Omental fat pad (tissue), 3 donors: ENCODE measurements at regions not wholly inside any gene's neighbourhood (a gene's known extent, or its start where the extent isn't known, plus 50 kb on each side); places are given as distances from the start of the nearest gene placed in this dataset.
"Not testable (repeated sequence)": the region's sequence is repeated elsewhere in the genome, so short reads cannot be mapped to it uniquely, and the experiment has no call there.

Source experiments
- ATAC-seq: fragments of 150-250 bp; one replicate; pipeline ENCODE4 v1.9.1; 2016; ENCODE audit warnings: mild to moderate bottlenecking, moderate library complexity; ENCODE audit not compliant: low FRiP score
- DNase-seq: peaks from one replicate; pipeline ENCODE4 v3.0.0-alpha.2; 2019; ENCODE audit warnings: low spot score
- TF ChIP-seq, protein P1 (sequence below), 3 donors: fragments of 450-650 bp; IDR thresholded peaks; one replicate each; pipeline ENCODE4 v1.5.1; 2016 to 2017; ENCODE audit warnings: antibody characterized with exemption in 3 of 3, mild to moderate bottlenecking in 3 of 3, moderate library complexity in 2 of 3

GRCh38 chr6:74482180-74482579, 723.7 kb downstream of the COL12A1 start:
- ATAC-seq (no peak), DNase-seq (no peak)
- TF ChIP-seq, protein P1, sequence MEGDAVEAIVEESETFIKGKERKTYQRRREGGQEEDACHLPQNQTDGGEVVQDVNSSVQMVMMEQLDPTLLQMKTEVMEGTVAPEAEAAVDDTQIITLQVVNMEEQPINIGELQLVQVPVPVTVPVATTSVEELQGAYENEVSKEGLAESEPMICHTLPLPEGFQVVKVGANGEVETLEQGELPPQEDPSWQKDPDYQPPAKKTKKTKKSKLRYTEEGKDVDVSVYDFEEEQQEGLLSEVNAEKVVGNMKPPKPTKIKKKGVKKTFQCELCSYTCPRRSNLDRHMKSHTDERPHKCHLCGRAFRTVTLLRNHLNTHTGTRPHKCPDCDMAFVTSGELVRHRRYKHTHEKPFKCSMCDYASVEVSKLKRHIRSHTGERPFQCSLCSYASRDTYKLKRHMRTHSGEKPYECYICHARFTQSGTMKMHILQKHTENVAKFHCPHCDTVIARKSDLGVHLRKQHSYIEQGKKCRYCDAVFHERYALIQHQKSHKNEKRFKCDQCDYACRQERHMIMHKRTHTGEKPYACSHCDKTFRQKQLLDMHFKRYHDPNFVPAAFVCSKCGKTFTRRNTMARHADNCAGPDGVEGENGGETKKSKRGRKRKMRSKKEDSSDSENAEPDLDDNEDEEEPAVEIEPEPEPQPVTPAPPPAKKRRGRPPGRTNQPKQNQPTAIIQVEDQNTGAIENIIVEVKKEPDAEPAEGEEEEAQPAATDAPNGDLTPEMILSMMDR (IDR thresholded peaks at IDR 0.05), result no peak

DNA sequence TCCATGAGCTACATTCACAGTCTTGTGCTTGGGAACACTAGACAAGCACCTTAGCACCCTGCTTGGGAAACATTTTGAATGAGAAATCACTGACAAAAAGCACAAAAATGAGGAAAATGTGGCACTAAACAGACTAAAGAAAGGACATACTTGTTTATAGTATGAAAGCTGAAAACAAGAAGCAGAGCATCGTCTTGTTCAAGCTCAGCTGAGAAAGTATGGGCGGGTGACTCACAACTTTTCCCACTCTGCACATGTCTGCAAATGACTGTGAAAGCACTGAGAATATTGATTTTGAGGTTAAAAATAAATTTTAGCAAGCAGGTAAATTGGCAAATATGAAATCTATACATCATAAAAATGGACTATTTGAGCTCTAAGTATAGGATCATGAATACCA, 725.3 kb downstream of the COL12A1 start:
- DNase-seq (no peak), ATAC-seq (no peak)
- TF ChIP-seq, protein P1 (IDR thresholded peaks at IDR 0.05), result no peak

DNA sequence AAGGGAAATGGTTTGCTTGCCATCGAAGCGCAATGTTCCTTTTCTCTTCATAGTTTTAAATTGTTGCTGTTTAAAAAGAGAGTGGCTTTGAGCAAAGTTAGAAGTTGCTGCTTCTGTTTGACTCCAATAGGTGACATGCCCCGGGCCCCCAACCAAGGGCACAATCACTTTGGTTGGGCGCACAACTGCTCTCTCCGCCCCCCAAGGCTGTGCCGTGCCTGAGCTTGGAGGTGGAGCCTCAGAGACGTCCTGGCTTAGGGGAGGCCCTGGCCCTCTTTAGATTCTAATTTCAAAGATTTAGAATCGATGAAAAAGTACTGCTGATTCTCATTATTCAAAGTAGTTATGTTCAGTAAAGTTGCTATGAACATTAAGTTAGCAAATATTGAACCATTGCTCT, 725.9 kb downstream of the COL12A1 start:
- DNase-seq, result no peak
- TF ChIP-seq, protein P1 (IDR thresholded peaks at IDR 0.05), result no peak
- no peak for ATAC-seq

DNA sequence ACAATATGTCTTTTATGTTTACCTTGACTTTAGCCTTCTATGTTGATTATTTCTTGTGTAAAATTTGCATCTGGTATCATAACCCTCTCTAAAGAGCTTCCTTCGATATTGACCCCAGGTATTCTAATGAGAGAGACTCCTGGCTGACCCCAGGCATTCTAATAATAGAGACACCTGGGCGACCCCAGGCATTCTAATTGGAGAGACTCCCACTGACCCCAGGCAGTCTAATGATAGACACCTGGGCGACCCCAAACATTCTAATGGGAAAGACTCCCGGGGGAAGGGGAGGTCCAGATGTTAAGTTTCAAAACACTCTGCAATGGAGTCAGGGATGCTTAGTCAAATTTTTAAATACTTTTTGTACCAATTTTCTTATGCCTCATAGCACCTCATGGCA, 726.4 kb downstream of the COL12A1 start:
- DNase-seq (no peak), ATAC-seq (no peak)
- TF ChIP-seq, protein P1 (IDR thresholded peaks at IDR 0.05), result no peak

- ATAC-seq, DNase-seq: not testable (repeated sequence)
Measured at GRCh38 chr6:74474046-74474445, 731.8 kb downstream of the COL12A1 start.

DNA sequence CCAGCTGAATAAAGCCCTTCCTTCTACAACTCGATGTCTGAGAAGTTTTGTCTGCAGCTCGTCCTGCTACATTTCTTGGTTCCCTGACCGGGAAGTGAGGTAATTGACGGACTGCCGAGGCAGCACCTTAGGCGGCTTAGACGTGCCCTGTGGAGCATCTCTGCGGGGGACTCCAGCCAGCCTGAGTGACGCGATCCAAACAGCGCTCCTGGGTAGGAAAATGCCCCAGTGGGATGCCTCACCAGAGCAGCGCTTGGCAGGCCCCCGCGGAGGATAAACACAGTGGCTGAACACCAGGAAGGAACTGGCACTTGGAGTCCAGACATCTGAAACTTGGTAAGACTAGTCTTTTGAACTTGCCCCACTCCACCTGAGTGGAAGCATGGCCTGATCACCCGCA, 737.3 kb downstream of the COL12A1 start:
- ATAC-seq, DNase-seq: not testable (repeated sequence)

- no peak for ATAC-seq
- TF ChIP-seq, protein P1 (IDR thresholded peaks at IDR 0.05), result no peak
Measured at GRCh38 chr6:74467533-74468215, 738.2 kb downstream of the COL12A1 start.

DNA sequence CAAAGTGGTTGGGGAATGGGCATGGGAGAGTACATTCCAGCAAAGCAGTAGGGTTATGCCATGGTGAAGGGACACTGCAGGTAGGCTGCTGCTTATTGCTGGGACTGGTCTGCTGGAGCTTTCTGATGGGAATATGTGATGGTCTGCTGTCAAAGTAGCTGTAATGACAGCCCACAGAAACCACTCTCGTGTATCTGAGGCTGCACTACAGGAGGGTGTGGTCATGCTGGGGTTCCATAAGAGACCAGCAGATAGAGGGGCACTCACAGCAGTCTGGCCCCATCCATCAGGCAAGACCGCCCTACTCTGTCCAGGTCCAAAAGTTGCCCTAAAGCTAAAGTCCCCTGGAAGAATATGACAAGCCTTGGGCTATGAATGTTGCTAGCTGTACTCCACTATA, 739.3 kb downstream of the COL12A1 start:
- no peak for DNase-seq
- ATAC-seq, result no peak
- TF ChIP-seq, protein P1 (IDR thresholded peaks at IDR 0.05), result no peak

More at GRCh38 chr6:74467533-74468215, 738.2 kb downstream of the COL12A1 start:
- no peak for DNase-seq
